Esophagus squamous epithelium (tissue), 5 donors: ENCODE measurements at regions not wholly inside any gene's neighbourhood (a gene's known extent, or its start where the extent isn't known, plus 50 kb on each side); places are given as distances from the start of the nearest gene placed in this dataset.

Source experiments
- DNase-seq: peaks from one replicate; lab custom pipeline; 2025; lab: John Stamatoyannopoulos, UW
- H3K27ac ChIP-seq, 4 donors: fragments of 200-600 bp; sonication (generic); one replicate each; pipeline ENCODE4 v1.5.1; 2016 to 2019; ENCODE audit warnings: mild to moderate bottlenecking in 1 of 4
- H3K27me3 ChIP-seq, 4 donors: fragments of 200-600 bp; sonication (generic); 1 replicate in 3 of 4; 2 replicates in 1 of 4; pipeline versions ENCODE4 v1.5.1 to v1.6.0; 2017 to 2021; ENCODE audit warnings: antibody characterized with exemption in 1 of 4
- H3K36me3 ChIP-seq, 3 donors: fragments of 200-600 bp; sonication (generic); one replicate each; pipeline ENCODE4 v1.5.1; 2016 to 2019
- H3K4me1 ChIP-seq, 3 donors: fragments of 200-600 bp; sonication (generic); one replicate each; pipeline ENCODE4 v1.5.1; 2017 to 2019
- H3K4me3 ChIP-seq, 4 donors: fragments of 200-600 bp; sonication (generic); 1 replicate in 3 of 4; 2 replicates in 1 of 4; pipeline ENCODE4 v1.5.1; 2016 to 2019; ENCODE audit warnings: mild to moderate bottlenecking in 2 of 4, moderate library complexity in 1 of 4
- H3K9me3 ChIP-seq, 3 donors: fragments of 200-600 bp; sonication (generic); one replicate each; pipeline ENCODE4 v1.5.1; 2016 to 2019
- POLR2A ChIP-seq, 4 donors: fragments of 450-650 bp; IDR thresholded peaks; one replicate each; pipeline ENCODE4 v1.6.1; 2017; ENCODE audit warnings: antibody characterized with exemption in 4 of 4, mild to moderate bottlenecking in 4 of 4, moderate library complexity in 3 of 4
- WGBS, 2 donors: methylation state at CpG; one replicate each; pipeline ENCODE4 v1.1.5; 2018; 5-methylcytosine and 5-hydroxymethylcytosine counted together
- intact Hi-C: fragments of 100-400 bp; cut with DNase I; formaldehyde crosslinking; loops from one replicate; pipeline ENCODE4 v1.15.0; 2022
- TF ChIP-seq, protein P1 (sequence below), 6 experiments: fragments of 450-650 bp in 4 of 6; fragments of 200-600 bp in 2 of 6; sonication (generic) in 2 of 6; IDR thresholded peaks; one replicate each; pipeline ENCODE4 v1.5.1; 2016 to 2019; ENCODE audit warnings: antibody characterized with exemption in 6 of 6, mild to moderate bottlenecking in 4 of 6, moderate library complexity in 4 of 6
- donor health status: DM: yes; HTN: yes; CAD: no.

DNA sequence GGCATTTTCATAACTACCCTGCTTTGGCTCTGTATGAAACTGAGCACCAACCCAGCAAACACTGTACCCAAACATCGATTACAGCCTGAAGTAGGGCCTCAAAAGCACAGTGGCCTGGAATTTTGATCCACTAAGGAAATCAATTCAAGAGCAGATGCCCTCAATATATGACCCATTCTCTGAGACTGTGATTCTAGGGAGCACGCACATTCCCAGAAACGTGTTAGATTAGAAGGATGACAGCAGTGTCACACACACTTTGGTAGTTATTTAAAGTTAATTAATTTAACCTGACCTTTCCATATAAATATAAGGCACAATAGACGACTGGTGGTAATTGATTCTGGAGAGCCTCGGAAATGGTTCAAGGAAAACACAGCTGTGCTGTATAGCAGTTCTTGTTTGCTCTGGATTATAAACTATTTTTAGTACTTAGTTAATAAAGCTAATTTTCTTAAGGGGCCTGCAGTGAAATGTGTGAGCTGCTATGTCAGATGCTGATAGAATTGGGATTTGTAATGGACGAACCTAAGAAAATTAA lies 126.3 kb upstream of the ZNF385D start:
- H3K4me3 ChIP-seq = no peak overlapping the region
- TF ChIP-seq POLR2A (IDR thresholded peaks at IDR 0.05) = no peak
- TF ChIP-seq, protein P1, sequence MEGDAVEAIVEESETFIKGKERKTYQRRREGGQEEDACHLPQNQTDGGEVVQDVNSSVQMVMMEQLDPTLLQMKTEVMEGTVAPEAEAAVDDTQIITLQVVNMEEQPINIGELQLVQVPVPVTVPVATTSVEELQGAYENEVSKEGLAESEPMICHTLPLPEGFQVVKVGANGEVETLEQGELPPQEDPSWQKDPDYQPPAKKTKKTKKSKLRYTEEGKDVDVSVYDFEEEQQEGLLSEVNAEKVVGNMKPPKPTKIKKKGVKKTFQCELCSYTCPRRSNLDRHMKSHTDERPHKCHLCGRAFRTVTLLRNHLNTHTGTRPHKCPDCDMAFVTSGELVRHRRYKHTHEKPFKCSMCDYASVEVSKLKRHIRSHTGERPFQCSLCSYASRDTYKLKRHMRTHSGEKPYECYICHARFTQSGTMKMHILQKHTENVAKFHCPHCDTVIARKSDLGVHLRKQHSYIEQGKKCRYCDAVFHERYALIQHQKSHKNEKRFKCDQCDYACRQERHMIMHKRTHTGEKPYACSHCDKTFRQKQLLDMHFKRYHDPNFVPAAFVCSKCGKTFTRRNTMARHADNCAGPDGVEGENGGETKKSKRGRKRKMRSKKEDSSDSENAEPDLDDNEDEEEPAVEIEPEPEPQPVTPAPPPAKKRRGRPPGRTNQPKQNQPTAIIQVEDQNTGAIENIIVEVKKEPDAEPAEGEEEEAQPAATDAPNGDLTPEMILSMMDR (IDR thresholded peaks at IDR 0.05) = no peak
- no peaks in the 10 kb centered on the region for H3K27me3 ChIP-seq
- 56 to 67% methylated on average over 5 to 6 of the region's 6 CpGs for WGBS, 2 donors
- intact Hi-C loops = no loop called here
- no peaks in the 10 kb centered on the region for H3K36me3 ChIP-seq
- DNase-seq = no peak
- H3K4me1 ChIP-seq = no peaks in the 10 kb centered on the region
- H3K27ac ChIP-seq = peak overlapping the region in 1 of 4 donors; percentile 16
- no peaks in the 10 kb centered on the region for H3K9me3 ChIP-seq

DNA sequence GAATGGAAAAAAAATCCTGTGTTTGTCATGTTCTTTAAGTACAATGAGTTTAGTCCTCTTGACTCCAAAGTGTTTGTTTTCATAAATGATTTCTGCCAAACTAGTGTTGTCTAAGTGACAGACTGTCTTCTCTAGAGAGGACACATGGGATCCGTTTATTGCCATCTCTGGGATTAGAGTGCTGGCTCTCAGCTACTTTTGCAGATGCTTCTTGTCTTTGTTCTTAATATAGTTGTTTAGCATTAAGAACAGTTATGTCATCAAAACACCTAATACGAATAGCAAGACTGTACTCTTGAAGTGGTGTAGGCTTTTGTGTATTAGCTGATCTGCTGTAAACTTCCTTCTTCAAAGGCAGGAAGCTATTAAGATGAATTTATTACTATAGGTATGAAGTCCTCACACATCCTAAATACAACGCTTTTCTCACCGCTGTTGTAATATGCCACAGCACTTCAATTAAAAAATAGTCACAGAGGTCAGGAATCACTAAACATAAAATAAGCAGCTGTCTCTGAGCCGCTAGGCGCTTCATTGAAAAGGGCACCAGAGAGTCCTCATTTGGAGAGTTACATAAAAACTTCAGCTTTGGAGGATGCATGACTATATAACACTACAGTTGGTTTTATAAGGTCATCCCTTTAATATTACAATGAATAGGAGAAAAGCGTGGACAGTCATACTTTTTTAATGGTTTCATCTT lies 128.3 kb upstream of the ZNF385D start:
- no peaks in the 10 kb centered on the region for H3K27me3 ChIP-seq
- TF ChIP-seq, protein P1 (IDR thresholded peaks at IDR 0.05) = no peak
- no peak for TF ChIP-seq POLR2A (IDR thresholded peaks at IDR 0.05)
- H3K4me1 ChIP-seq = no peaks in the 10 kb centered on the region
- no peak overlapping the region for H3K27ac ChIP-seq
- WGBS, 2 donors = 58 to 59% methylated on average over 7 of the region's 7 CpGs
- H3K36me3 ChIP-seq = no peaks in the 10 kb centered on the region
- no peaks in the 10 kb centered on the region for H3K9me3 ChIP-seq
- intact Hi-C loops = no loop called here
- no peak for DNase-seq
- H3K4me3 ChIP-seq = no peak overlapping the region

DNA sequence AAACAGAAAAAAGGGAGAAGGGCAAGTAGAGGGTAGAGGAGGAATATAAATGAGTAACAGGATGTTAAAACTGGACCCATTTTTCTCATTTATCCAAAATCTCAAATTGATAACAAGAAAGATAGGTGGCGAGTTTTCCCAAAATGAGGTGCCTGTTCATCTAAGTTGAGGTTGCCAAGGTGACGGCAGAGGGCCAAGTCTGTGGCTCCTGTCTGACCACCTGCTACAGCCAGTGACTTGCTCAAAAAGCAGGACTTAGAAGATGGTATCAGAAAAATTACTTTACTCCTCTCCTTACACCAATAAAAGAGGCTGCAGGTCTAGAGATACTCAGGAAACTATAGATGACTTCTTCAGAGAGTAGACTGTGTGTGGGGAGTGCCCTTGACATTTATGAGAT lies 137.6 kb upstream of the ZNF385D start:
- Histone ChIP-seq H3K4me1 (no peaks in the 10 kb centered on the region), H3K9me3 (no peaks in the 10 kb centered on the region), H3K27ac (no peak overlapping the region), H3K27me3 (no peaks in the 10 kb centered on the region), H3K4me3 (no peak overlapping the region), H3K36me3 (no peaks in the 10 kb centered on the region)
- WGBS, 2 donors = 72 to 88% methylated on average over 2 of the region's 2 CpGs
- TF ChIP-seq, protein P1 (IDR thresholded peaks at IDR 0.05) = no peak
- no peak for TF ChIP-seq POLR2A (IDR thresholded peaks at IDR 0.05)
- intact Hi-C loops = no loop called here
- no peak for DNase-seq

DNA sequence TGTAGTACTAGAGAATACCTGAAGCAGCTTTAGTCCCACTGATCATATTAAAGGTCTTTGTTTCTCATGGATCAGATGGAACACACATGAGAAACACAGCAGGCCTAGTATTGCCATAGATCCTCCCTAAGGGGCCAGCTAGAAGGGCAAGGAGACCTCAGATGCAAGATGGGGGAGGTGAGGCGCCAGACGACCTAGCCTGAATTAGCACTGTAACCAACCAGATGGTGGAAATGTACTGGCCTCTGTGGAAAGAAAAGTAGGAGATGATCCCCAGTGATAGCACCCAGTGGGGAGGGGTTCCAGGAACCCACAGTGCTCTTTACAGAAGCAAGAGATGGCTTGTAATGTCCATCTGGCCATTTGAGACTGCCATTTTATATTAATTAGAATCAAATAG lies 138.2 kb upstream of the ZNF385D start:
- Histone ChIP-seq H3K27ac (no peak overlapping the region), H3K27me3 (no peaks in the 10 kb centered on the region), H3K4me3 (no peak overlapping the region), H3K4me1 (no peaks in the 10 kb centered on the region), H3K9me3 (no peaks in the 10 kb centered on the region), H3K36me3 (no peaks in the 10 kb centered on the region)
- TF ChIP-seq POLR2A (IDR thresholded peaks at IDR 0.05) = no peak
- TF ChIP-seq, protein P1 (IDR thresholded peaks at IDR 0.05) = no peak
- 100% methylated on average over 2 of the region's 2 CpGs; no CpG with 5 or more reads in 1 of the 2 donors for WGBS, 2 donors
- intact Hi-C loops = no loop called here
- DNase-seq = no peak

DNA sequence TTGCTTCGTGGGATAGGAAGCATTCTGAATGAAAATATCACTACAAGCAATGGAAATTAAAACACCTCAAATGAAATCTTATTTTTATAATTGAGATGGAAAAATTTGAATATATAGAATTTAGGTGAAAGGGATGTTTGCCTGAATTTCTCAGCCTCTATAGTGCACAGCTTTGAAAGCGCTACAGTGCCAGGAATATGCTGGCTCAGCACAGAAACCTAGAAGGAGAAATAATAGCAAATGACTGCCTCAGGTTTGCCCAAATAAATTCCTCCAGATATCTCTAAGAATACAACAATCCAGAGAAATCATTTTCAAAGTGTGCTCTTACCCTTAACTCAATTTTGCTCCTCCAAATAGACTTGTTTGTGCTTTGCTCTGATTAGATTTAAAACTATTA lies 141.1 kb upstream of the ZNF385D start:
- Histone ChIP-seq H3K9me3 (no peaks in the 10 kb centered on the region), H3K27ac (no peak overlapping the region), H3K4me1 (no peaks in the 10 kb centered on the region), H3K27me3 (no peaks in the 10 kb centered on the region), H3K36me3 (no peaks in the 10 kb centered on the region), H3K4me3 (no peak overlapping the region)
- TF ChIP-seq, protein P1 (IDR thresholded peaks at IDR 0.05) = no peak
- TF ChIP-seq POLR2A (IDR thresholded peaks at IDR 0.05) = no peak
- intact Hi-C loops = no loop called here
- 78 to 84% methylated on average over 2 of the region's 2 CpGs for WGBS, 2 donors
- no peak for DNase-seq
